Parathyroid adenoma (tissue), 2 donors: ENCODE measurements at regions not wholly inside any gene's neighbourhood (a gene's known extent, or its start where the extent isn't known, plus 50 kb on each side); places are given as distances from the start of the nearest gene placed in this dataset.

Experiments
- H2AFZ ChIP-seq: fragments of 300-600 bp; sonication (generic); one replicate; pipeline ENCODE4 v1.7.0; 2017; ENCODE audit warnings: antibody characterized with exemption, mild to moderate bottlenecking
- H3K27ac ChIP-seq: fragments of 300-600 bp; sonication (generic); one replicate; pipeline ENCODE4 v1.7.0; 2017
- H3K27me3 ChIP-seq: fragments of 300-600 bp; sonication (generic); one replicate; pipeline ENCODE4 v1.7.0; 2017; ENCODE audit warnings: low read length; ENCODE audit not compliant: control insufficient read depth, insufficient read depth
- H3K36me3 ChIP-seq: fragments of 300-600 bp; sonication (generic); one replicate; pipeline ENCODE4 v1.7.0; 2017; ENCODE audit warnings: low read length; ENCODE audit not compliant: control insufficient read depth, insufficient read depth
- H3K4me1 ChIP-seq: fragments of 300-600 bp; sonication (generic); one replicate; pipeline ENCODE4 v1.7.0; 2017; ENCODE audit warnings: control low read depth
- H3K4me2 ChIP-seq: fragments of 300-600 bp; sonication (generic); one replicate; pipeline ENCODE4 v1.7.0; 2017; ENCODE audit warnings: low read length
- H3K4me3 ChIP-seq: fragments of 300-600 bp; sonication (generic); one replicate; pipeline ENCODE4 v1.7.0; 2017; ENCODE audit warnings: low read depth, low read length
- H3K79me2 ChIP-seq: fragments of 300-600 bp; sonication (generic); one replicate; pipeline ENCODE4 v1.7.0; 2017; ENCODE audit warnings: control low read depth
- H3K9ac ChIP-seq: fragments of 300-600 bp; sonication (generic); one replicate; pipeline ENCODE4 v1.7.0; 2017; ENCODE audit warnings: mild to moderate bottlenecking
- H3K9me3 ChIP-seq: fragments of 300-600 bp; sonication (generic); one replicate; pipeline ENCODE4 v1.7.0; 2017; ENCODE audit warnings: low read length; ENCODE audit not compliant: control insufficient read depth
- CTCF ChIP-seq: fragments of 300-600 bp; sonication (generic); IDR thresholded peaks from one replicate; pipeline ENCODE4 v1.7.0; 2017; ENCODE audit warnings: antibody characterized with exemption, mild to moderate bottlenecking
- donor health status: primary hyperparathyroidism.

DNA sequence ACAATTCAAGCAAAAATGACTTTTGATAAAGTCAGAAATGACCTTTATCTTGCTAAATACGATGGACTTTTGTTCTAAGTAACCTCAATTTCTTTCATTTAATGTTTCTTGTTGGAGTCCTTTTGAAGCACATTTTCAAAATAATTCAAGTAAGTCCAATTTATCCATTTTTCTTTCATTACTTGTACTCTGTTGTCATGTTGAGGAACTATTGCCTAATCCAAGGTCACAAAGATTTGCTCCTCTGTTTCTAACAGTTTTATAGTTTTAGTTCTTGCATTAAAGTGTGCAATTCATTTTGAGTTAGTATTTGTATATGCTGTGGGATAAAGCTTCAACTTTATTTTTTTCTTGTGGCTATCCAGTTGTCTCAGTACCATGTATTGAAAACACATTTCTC, 66.7 kb downstream of the CCER1 start:
- no peak overlapping the region for H3K9ac ChIP-seq
- H3K4me2 ChIP-seq, result no peak overlapping the region
- no peaks in the 10 kb centered on the region for H3K4me1 ChIP-seq
- H3K79me2 ChIP-seq, result no peaks in the 10 kb centered on the region
- H3K36me3 ChIP-seq, result no peaks in the 10 kb centered on the region
- no peak overlapping the region for H3K27ac ChIP-seq
- no peaks in the 10 kb centered on the region for H3K27me3 ChIP-seq
- H3K9me3 ChIP-seq, result no peaks in the 10 kb centered on the region
- no peak overlapping the region for H2AFZ ChIP-seq
- TF ChIP-seq CTCF, result no peak
- H3K4me3 ChIP-seq, result no peak overlapping the region

DNA sequence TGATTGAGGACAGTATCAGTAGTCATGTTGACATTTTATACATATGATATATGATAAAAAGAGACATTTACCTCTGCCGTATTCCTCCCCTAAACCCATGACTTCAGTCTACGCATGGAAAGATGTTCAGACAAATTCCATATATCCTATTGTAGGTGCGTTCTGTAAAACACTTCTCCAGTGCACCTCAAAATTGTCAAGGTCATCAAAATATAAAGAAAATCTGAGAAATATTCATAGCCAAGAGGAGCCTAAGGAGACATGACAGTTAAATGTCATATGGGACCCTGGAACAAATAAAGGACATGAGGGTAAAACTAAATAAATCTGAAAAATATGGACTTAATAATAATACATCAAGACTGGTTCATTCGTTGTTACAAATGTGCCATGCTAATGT, 71.5 kb downstream of the CCER1 start:
- no peak overlapping the region for H3K4me2 ChIP-seq
- H3K27me3 ChIP-seq, result no peaks in the 10 kb centered on the region
- H3K36me3 ChIP-seq, result no peaks in the 10 kb centered on the region
- H3K4me3 ChIP-seq, result no peak overlapping the region
- TF ChIP-seq CTCF, result no peak
- no peak overlapping the region for H3K27ac ChIP-seq
- H2AFZ ChIP-seq, result no peak overlapping the region
- H3K79me2 ChIP-seq, result no peaks in the 10 kb centered on the region
- H3K9ac ChIP-seq, result no peak overlapping the region
- H3K4me1 ChIP-seq, result no peaks in the 10 kb centered on the region
- H3K9me3 ChIP-seq, result no peaks in the 10 kb centered on the region

DNA sequence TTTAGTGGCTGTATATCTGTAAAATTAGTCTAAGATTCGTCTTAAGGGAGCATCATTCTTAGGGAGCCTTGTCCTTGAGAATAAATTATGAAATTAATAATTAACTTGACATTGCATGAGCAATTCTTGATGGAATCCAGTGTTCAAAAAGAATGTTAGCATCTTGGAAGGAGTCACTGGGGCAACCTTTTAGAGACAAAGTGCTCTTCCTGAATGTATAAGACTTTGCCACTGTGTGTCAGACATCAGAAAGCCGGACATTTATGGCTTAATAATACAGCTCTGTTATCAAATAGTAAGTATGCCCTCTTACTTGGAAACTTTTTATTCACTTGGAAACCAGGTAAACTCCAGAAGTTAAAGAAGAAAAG, 83.3 kb downstream of the CCER1 start:
- no peaks in the 10 kb centered on the region for H3K4me1 ChIP-seq
- TF ChIP-seq CTCF, result no peak
- no peak overlapping the region for H2AFZ ChIP-seq
- no peaks in the 10 kb centered on the region for H3K79me2 ChIP-seq
- no peak overlapping the region for H3K4me2 ChIP-seq
- no peaks in the 10 kb centered on the region for H3K9me3 ChIP-seq
- no peaks in the 10 kb centered on the region for H3K27me3 ChIP-seq
- no peak overlapping the region for H3K9ac ChIP-seq
- H3K4me3 ChIP-seq, result no peak overlapping the region
- H3K27ac ChIP-seq, result no peak overlapping the region
- no peaks in the 10 kb centered on the region for H3K36me3 ChIP-seq

GRCh38 chr12:90870971-90871725, 83.8 kb downstream of the CCER1 start:
- no peaks in the 10 kb centered on the region for H3K27me3 ChIP-seq
- H3K4me1 ChIP-seq, result no peaks in the 10 kb centered on the region
- no peak overlapping the region for H2AFZ ChIP-seq
- H3K4me2 ChIP-seq, result no peak overlapping the region
- no peaks in the 10 kb centered on the region for H3K36me3 ChIP-seq
- no peak for TF ChIP-seq CTCF
- no peak overlapping the region for H3K4me3 ChIP-seq
- H3K9ac ChIP-seq, result no peak overlapping the region
- H3K9me3 ChIP-seq, result no peaks in the 10 kb centered on the region
- H3K79me2 ChIP-seq, result no peaks in the 10 kb centered on the region
- no peak overlapping the region for H3K27ac ChIP-seq

DNA sequence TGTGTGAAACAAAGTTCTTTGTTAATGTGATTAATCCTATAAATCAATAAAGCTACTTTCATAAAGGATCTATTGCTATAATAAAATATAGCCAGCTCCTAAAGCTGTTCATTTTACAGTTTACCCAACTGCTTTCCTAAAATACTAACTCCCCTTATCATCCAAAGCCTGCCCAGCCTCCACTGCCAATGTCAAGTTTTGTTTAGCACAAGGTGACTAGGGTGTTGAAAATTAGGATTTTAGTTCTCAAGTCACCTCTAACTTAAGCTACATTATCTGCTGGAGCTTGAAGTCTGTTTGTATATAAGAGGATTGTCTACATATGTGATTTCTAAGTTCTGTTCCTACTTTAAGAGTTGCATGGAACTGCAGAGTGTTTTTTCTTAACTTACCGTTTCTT, 86.3 kb downstream of the CCER1 start:
- Histone ChIP-seq H3K9ac (no peak overlapping the region), H3K4me3 (no peak overlapping the region), H3K4me1 (no peaks in the 10 kb centered on the region), H2AFZ (no peak overlapping the region), H3K9me3 (no peaks in the 10 kb centered on the region), H3K4me2 (no peak overlapping the region), H3K27ac (no peak overlapping the region), H3K27me3 (no peaks in the 10 kb centered on the region), H3K79me2 (no peaks in the 10 kb centered on the region), H3K36me3 (no peaks in the 10 kb centered on the region)
- no peak for TF ChIP-seq CTCF
